ENCODE measurements at regions not wholly inside any gene's neighbourhood (a gene's known extent, or its start where the extent isn't known, plus 50 kb on each side); places are given as distances from the start of the nearest gene placed in this dataset.

- no peak for DNase-seq
These were observed 199.2 kb upstream of the KLF4 start for GRCh38 chr9:107688728-107689127.

- no peak for DNase-seq
These were observed 196.3 kb upstream of the KLF4 start for GRCh38 chr9:107685901-107686300.

- no peak for DNase-seq
These were observed 195.8 kb upstream of the KLF4 start for GRCh38 chr9:107685376-107685775.

GRCh38 chr9:107684224-107684623 lies 194.7 kb upstream of the KLF4 start:
- DNase-seq, result no peak

- DNase-seq, result no peak
These were observed 194.0 kb upstream of the KLF4 start for GRCh38 chr9:107683566-107683965.

- no peak for DNase-seq
These were observed 192.4 kb upstream of the KLF4 start for GRCh38 chr9:107681988-107682387.

DNA sequence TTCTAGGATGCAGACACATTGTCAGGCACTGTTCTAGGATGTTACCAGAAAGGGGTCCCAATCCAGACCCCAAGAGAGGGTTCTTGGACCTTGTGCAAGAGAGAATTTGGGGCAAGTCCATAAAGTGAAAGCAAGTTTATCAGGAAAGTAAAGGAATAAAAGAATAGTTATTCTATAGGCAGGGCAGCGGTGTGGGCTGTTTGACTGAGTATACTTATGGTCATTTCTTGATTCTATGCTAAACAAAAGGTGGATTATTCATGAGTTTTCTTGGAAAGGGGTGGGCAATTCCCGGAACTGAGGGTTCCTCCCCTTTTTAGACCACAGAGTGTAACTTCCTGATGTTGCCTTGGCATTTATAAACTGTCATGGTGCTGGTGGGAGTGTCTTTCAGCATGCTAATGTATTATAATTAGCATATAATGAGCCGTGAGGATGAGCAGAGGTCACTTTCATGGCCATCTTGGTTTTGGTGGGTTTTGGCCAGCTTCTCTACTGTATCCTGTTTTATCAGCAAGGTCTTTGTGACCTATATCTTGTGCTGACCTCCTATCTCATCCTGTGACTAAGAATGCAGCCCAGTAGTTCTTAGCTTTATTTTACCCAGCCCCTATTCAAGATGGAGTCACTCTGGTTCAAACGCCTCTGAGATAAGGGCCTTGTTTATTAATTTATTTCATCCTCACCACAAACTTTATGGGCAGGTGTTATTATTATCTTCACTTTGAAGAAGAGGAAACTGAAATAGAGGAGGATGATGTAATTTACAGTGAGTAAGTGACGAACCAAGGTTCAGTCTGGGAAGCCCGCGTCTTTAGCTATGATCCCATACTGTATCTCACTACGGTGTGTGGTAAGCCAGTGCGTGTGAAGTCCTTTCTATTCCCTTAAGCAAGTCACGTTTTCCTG lies 186.0 kb upstream of the KLF4 start:
- no peak for DNase-seq

- DNase-seq, result no peak
These were observed 185.2 kb upstream of the KLF4 start for GRCh38 chr9:107674721-107675277.

GRCh38 chr9:107673861-107674720 lies 184.5 kb upstream of the KLF4 start:
- DNase-seq, result no peak

DNA sequence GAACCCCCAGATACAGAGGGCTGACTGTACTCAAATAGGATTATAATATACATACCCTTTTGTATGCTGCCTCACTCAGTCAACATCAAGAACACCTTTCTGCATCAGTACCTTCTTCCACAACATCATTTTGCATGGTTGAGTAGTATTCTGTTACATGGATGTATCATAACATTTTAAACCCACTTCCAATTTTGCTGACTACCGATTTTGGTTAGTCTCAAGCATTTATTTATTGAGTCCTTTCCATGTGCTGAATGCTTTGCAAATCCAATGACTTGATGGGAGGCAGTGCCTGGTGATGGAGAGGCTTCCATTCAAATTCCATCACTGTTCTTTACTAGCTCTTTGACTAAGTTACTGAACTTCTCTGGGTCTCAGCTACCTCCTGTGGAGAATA lies 182.0 kb upstream of the KLF4 start:
- DNase-seq, result no peak

GRCh38 chr9:107669422-107669821 lies 179.9 kb upstream of the KLF4 start:
- DNase-seq, result no peak

- no peak for DNase-seq
These were observed 177.9 kb upstream of the KLF4 start for GRCh38 chr9:107667231-107668070.

- DNase-seq, result no peak
These were observed 175.5 kb upstream of the KLF4 start for GRCh38 chr9:107665057-107665456.

- no peak for DNase-seq
These were observed 171.4 kb upstream of the KLF4 start for GRCh38 chr9:107660976-107661375.

DNA sequence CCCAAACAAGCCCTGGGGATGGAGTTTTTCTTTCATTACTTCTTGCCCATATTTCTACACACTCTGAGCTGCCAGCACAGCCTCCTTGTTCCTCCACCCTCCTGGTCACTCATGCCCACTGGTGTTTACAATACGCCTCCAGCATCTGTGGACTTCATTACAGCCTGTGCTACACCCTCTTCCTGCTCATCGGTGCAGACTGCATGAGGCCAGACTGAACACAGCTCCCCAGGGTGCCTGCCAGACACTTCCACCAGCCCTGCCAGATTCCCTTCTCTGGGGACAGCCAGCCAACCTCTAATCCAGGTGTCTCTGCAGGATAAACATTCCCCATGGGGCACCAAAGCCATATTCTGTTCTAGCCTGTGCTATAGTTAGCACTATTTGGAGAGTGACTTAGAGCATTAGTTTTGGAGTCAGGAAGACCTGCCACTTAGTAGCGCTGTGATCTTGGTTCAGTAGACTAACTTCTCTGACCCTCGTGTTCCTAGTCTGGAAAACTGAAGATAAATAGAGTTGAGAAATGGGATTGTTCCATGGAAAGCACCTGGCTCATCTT lies 163.8 kb upstream of the KLF4 start:
- DNase-seq, result no peak

DNA sequence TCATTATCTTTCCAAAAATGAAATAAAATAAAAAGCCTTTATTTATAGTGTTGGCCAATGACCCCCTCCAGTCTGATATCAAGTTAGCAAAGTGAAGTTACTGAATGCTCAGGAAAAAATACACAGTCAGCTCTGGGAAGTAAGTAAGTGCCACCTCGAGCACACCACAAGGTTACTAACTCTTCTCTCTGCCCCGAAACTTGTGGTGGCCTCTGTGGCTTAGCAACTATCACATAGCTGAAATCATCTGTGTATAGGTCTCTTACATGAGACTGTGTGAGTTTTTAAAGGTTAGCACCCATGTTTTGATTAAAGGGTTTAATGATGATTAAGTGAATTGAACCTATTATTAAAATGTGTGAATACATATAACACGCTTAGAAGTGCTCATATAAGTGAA lies 161.4 kb upstream of the KLF4 start:
- no peak for DNase-seq

DNA sequence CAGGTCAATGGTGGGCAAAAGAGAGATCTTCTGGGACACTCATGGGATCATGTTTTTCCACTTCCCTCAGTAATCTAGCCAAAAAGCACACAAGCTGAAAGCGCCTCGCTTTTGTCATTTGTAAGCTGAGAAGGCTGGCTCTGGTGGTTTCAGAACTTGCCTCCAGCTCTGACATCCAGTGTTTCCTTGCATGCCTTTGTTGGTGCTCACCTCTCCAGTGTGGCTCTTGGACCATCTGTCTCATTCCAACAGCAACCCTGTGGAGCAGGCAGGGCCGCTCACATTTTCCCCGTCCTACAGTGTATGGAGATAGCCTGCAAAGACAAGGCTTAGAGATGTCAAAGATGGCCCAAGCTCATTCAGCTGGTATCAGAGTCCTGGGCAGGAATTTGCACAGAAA lies 160.8 kb upstream of the KLF4 start:
- DNase-seq, result no peak

- no peak for DNase-seq
These were observed 158.7 kb upstream of the KLF4 start for GRCh38 chr9:107648153-107648715.

- no peak for DNase-seq
These were observed 158.0 kb upstream of the KLF4 start for GRCh38 chr9:107647611-107648010.

DNA sequence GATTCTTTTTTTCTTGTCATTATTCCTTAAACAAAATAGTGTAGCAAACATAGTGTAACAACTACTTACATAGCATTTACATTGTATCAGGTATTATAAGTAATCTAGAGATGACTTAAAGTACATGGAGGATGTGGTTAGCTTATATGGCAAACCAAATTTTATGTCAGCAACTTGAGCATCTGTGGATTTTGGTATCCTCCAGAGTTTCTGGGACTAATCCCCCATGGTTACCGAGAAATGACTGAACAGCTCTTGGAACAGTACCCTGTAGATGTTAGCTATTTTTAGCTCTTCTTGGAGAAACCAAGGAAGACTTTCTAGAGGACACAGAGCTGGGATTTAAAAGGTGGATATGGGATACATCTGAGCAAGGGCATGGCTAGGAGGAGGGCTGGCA lies 157.6 kb upstream of the KLF4 start:
- DNase-seq, result no peak

GRCh38 chr9:107645464-107645833 lies 155.9 kb upstream of the KLF4 start:
- DNase-seq, result no peak

Data from NCI-H1417 treated with DMSO at 0.1 percent for 48 hours (cell line).